LNCAP (cell line): ENCODE measurements at regions not wholly inside any gene's neighbourhood (a gene's known extent, or its start where the extent isn't known, plus 50 kb on each side); places are given as distances from the start of the nearest gene placed in this dataset.

Experiments
- TF ChIP-seq, protein P1 (sequence below): fragments of 450-650 bp; IDR thresholded peaks from 2 replicates; pipeline ENCODE4 v1.5.1; 2017; ENCODE audit warnings: mild to moderate bottlenecking

- TF ChIP-seq, protein P1, sequence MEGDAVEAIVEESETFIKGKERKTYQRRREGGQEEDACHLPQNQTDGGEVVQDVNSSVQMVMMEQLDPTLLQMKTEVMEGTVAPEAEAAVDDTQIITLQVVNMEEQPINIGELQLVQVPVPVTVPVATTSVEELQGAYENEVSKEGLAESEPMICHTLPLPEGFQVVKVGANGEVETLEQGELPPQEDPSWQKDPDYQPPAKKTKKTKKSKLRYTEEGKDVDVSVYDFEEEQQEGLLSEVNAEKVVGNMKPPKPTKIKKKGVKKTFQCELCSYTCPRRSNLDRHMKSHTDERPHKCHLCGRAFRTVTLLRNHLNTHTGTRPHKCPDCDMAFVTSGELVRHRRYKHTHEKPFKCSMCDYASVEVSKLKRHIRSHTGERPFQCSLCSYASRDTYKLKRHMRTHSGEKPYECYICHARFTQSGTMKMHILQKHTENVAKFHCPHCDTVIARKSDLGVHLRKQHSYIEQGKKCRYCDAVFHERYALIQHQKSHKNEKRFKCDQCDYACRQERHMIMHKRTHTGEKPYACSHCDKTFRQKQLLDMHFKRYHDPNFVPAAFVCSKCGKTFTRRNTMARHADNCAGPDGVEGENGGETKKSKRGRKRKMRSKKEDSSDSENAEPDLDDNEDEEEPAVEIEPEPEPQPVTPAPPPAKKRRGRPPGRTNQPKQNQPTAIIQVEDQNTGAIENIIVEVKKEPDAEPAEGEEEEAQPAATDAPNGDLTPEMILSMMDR, result no peak
Observed at GRCh38 chr9:71620331-71620730, 148.0 kb downstream of the CEMIP2 start.

DNA sequence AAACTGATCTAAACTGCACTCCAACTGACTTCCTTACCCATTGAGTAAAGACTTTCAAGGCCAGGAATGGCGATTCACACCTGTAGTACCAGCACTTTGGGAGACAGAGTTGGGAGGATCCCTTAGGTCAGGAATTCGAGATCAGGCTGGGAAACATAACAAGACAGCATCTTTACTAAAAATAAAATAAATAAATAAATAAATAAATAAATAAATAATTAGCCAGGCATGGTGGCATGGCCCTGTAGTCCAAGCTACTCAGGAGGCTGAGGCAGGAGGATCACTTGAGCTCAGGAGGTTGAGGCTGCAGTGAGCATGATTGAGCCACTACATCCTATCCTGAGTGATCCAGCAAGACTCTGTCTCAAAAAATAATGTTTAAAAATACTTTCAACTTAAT is 148.4 kb downstream of the CEMIP2 start:
- TF ChIP-seq, protein P1, result no peak

- TF ChIP-seq, protein P1, result no peak
Observed at GRCh38 chr9:71614409-71615010, 153.8 kb downstream of the CEMIP2 start.

DNA sequence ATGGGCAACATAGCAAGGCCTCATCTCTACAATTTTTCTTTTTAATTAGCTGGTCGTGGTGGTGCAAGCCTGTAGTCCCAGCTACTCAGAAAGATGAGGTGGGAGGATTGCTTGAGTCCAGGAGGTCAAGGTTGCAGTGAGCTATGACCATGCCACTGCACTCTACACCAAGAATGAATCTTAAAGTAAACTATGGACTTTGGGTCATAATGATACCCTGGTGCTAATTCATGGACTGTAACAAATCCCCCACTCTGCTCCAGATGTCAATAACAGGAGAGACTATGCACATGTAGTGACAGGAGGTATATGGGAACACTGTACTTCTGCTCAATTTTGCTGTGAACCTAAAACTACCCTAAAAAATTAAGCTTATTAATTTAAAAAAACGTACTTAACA is 155.4 kb downstream of the CEMIP2 start:
- TF ChIP-seq, protein P1, result no peak

DNA sequence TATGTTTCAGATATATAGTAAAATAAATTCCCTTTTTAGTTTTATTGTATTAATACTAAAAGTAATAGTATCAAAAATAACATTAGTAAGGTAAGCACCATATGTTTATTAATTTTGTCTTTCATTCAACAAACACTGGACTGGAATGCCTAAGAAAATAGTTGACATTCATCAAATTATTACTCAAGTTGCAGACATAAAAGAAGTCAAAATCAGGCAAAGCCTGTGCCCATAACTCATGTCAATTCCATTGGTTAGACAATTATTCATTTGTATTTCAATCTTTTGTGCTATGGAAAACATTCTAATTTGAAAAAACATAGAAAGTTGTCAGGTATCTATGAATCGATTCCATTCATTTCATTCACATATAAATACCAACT is 158.9 kb downstream of the CEMIP2 start:
- TF ChIP-seq, protein P1, result no peak

GRCh38 chr9:71608825-71609447 is 159.4 kb downstream of the CEMIP2 start:
- TF ChIP-seq, protein P1, result no peak

- TF ChIP-seq, protein P1, result no peak
Observed at GRCh38 chr9:71608021-71608420, 160.3 kb downstream of the CEMIP2 start.
